ENCODE measurements at regions not wholly inside any gene's neighbourhood (a gene's known extent, or its start where the extent isn't known, plus 50 kb on each side); places are given as distances from the start of the nearest gene placed in this dataset.
"Not testable (repeated sequence)": the region's sequence is repeated elsewhere in the genome, so short reads cannot be mapped to it uniquely, and the experiment has no call there.

GRCh38 chr14:58981840-58982239 lies 206.6 kb upstream of the DAAM1 start:
- TF ChIP-seq, protein P1, sequence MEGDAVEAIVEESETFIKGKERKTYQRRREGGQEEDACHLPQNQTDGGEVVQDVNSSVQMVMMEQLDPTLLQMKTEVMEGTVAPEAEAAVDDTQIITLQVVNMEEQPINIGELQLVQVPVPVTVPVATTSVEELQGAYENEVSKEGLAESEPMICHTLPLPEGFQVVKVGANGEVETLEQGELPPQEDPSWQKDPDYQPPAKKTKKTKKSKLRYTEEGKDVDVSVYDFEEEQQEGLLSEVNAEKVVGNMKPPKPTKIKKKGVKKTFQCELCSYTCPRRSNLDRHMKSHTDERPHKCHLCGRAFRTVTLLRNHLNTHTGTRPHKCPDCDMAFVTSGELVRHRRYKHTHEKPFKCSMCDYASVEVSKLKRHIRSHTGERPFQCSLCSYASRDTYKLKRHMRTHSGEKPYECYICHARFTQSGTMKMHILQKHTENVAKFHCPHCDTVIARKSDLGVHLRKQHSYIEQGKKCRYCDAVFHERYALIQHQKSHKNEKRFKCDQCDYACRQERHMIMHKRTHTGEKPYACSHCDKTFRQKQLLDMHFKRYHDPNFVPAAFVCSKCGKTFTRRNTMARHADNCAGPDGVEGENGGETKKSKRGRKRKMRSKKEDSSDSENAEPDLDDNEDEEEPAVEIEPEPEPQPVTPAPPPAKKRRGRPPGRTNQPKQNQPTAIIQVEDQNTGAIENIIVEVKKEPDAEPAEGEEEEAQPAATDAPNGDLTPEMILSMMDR (IDR thresholded peaks at IDR 0.05; ENCODE audit: low read depth, low read length, missing control alignments): no peak
- no peak overlapping the region for H3K4me3 ChIP-seq (ENCODE audit: low read depth, low read length)
- no peak for DNase-seq (ENCODE audit: low read depth)

DNA sequence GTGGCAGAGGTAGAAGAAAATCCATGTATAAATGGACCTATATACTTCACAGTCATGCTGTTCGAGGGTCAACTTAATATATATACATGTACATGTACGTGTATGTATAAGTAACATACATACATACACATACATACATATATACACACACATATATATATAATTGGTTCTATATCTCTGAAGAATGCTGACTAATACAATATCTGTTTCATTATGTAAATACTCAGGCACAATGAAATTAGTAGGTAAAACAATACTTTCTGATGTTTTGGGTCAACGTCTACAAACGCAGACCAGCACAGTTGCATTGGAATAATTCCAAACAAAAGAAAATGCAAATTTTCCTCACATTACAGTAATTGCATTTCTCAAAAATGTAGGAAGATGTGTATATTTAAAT lies 202.7 kb upstream of the DAAM1 start:
- no peak for DNase-seq (ENCODE audit: low read depth)
- TF ChIP-seq, protein P1 (IDR thresholded peaks at IDR 0.05; ENCODE audit: low read depth, low read length, missing control alignments): no peak
- H3K4me3 ChIP-seq (ENCODE audit: low read depth, low read length): no peak overlapping the region

GRCh38 chr14:58987591-58987990 lies 200.9 kb upstream of the DAAM1 start:
- DNase-seq (ENCODE audit: low read depth): no peak
- TF ChIP-seq, protein P1 (IDR thresholded peaks at IDR 0.05; ENCODE audit: low read depth, low read length, missing control alignments): no peak
- H3K4me3 ChIP-seq (ENCODE audit: low read depth, low read length): no peak overlapping the region

- TF ChIP-seq, protein P1 (IDR thresholded peaks at IDR 0.05; ENCODE audit: low read depth, low read length, missing control alignments): no peak
- H3K4me3 ChIP-seq (ENCODE audit: low read depth, low read length): no peak overlapping the region
- no peak for DNase-seq (ENCODE audit: low read depth)
These were observed 195.5 kb upstream of the DAAM1 start for GRCh38 chr14:58992935-58993334.

DNA sequence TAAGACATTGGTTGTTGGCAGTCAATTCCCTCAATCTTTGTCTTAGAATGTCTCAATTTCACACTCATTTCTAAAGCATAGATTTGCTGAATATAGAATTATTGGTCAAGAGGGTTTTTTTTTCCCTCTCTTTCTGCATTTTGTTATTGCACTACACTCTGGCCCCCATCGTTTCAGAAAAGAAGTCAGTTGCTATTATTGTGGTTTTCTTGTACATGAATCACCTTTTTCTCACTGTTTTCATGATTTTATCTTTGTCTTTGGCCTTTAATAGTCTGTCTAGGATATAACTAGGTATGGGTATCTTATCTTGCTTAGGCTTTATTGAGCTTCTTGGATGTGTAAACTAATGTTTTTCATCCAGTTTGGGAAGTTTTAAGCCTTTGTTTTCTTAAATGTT lies 194.3 kb upstream of the DAAM1 start:
- TF ChIP-seq, protein P1 (IDR thresholded peaks at IDR 0.05; ENCODE audit: low read depth, low read length, missing control alignments): no peak
- no peak overlapping the region for H3K4me3 ChIP-seq (ENCODE audit: low read depth, low read length)
- DNase-seq (ENCODE audit: low read depth): no peak

GRCh38 chr14:59004012-59004411 lies 184.5 kb upstream of the DAAM1 start:
- no peak overlapping the region for H3K4me3 ChIP-seq (ENCODE audit: low read depth, low read length)
- TF ChIP-seq, protein P1 (IDR thresholded peaks at IDR 0.05; ENCODE audit: low read depth, low read length, missing control alignments): no peak
- no peak for DNase-seq (ENCODE audit: low read depth)

GRCh38 chr14:59006179-59006578 lies 182.3 kb upstream of the DAAM1 start:
- not testable (repeated sequence) for H3K4me3 ChIP-seq (ENCODE audit: low read depth, low read length); DNase-seq (ENCODE audit: low read depth)

- TF ChIP-seq, protein P1 (IDR thresholded peaks at IDR 0.05; ENCODE audit: low read depth, low read length, missing control alignments): no peak
- no peak overlapping the region for H3K4me3 ChIP-seq (ENCODE audit: low read depth, low read length)
- no peak for DNase-seq (ENCODE audit: low read depth)
These were observed 178.5 kb upstream of the DAAM1 start for GRCh38 chr14:59009967-59010366.
